K562 (cell line): ENCODE measurements at regions not wholly inside any gene's neighbourhood (a gene's known extent, or its start where the extent isn't known, plus 50 kb on each side); places are given as distances from the start of the nearest gene placed in this dataset.

Source experiments
- ATAC-seq: fragments of 200-7000 bp; cut with Tn5 transposase; 3 replicates; pipeline ENCODE4 v1.9.1; 2020; ENCODE audit warnings: moderate library complexity
- BruUV-seq: library from RNA; stranded (reverse); fragments of 400-500 nt; replicated peaks from 2 replicates; lab custom pipeline; 2021; lab: Mats Ljungman, UMichigan
- CTCF ChIA-PET: fragments of 300-600 bp; formaldehyde crosslinking; extraction: SDS; loops from one replicate; lab custom pipeline; 2021; ENCODE audit warnings: low intra/inter-chr PET ratio; lab: Yijun Ruan, JAX
- POLR2A ChIA-PET: fragments of 300-600, 350-650 bp; sonication (Branson Sonifier 250); formaldehyde crosslinking; extraction: SDS; loops from one replicate; lab custom pipeline; 2021; ENCODE audit warnings: antibody characterized with exemption, inconsistent platforms; lab: Yijun Ruan, JAX
- DNase-seq, 4 experiments: peaks; one replicate each; pipeline versions ENCODE4 v3.0.0 to v3.0.0-alpha.2; 2011 to 2018; ENCODE audit warnings: low spot score in 3 of 4, mixed read lengths in 3 of 4; ENCODE audit errors: extremely low read depth in 1 of 4
- FAIRE-seq: peaks from 2 replicates; lab custom pipeline; 2011; peaks lifted over from hg19 to GRCh38; lab: Jason Lieb, UNC
- H2AFZ ChIP-seq: 2 replicates; pipeline ENCODE4 v1.6.0; 2011; ENCODE audit warnings: low read depth, low read length, control low read depth, inconsistent platforms
- H3K27ac ChIP-seq: fragments of 200-600 bp; 3 replicates; pipeline ENCODE4 v1.8.0; 2011; ENCODE audit warnings: low read depth, mild to moderate bottlenecking, control low read depth, inconsistent platforms, low read length, moderate library complexity, mixed read lengths; ENCODE audit errors: extremely low read depth
- H3K27me3 ChIP-seq, 2 experiments: fragments of 300-600 bp in 1 of 2; 2 replicates in 1 of 2; 3 replicates in 1 of 2; pipeline versions ENCODE4 v1.6.0 to v1.8.0; 2011; ENCODE audit warnings: inconsistent platforms in 2 of 2, low read length in 2 of 2, mild to moderate bottlenecking in 1 of 2, mixed read lengths in 1 of 2, moderate library complexity in 1 of 2; ENCODE audit not compliant: control insufficient read depth in 2 of 2, insufficient read depth in 2 of 2
- H3K36me3 ChIP-seq: fragments of 300-600 bp; 3 replicates; pipeline ENCODE4 v1.8.0; 2011; ENCODE audit warnings: mild to moderate bottlenecking, low read length, inconsistent platforms; ENCODE audit not compliant: control insufficient read depth, insufficient read depth
- H3K4me1 ChIP-seq, 2 experiments: fragments of 200-600 bp in 1 of 2; replicated peaks in 1 of 2; 2 replicates in 1 of 2; 3 replicates in 1 of 2; pipeline versions ENCODE4 v1.5.1 to v1.8.0; 2011; ENCODE audit warnings: inconsistent platforms in 2 of 2, low read length in 2 of 2, mild to moderate bottlenecking in 1 of 2, mixed read lengths in 1 of 2, moderate library complexity in 1 of 2; ENCODE audit not compliant: control insufficient read depth in 2 of 2, insufficient read depth in 2 of 2
- H3K4me2 ChIP-seq: 2 replicates; pipeline ENCODE4 v1.6.1; 2011; ENCODE audit warnings: low read length, control low read depth, inconsistent platforms, mixed read lengths; ENCODE audit not compliant: insufficient read depth
- H3K4me3 ChIP-seq: fragments of 200-600 bp; sonication (generic), shearing (Covaris generic); 2 replicates; pipeline ENCODE4 v1.5.1; 2016; ENCODE audit warnings: control low read depth, inconsistent platforms
- H3K79me2 ChIP-seq: fragments of 200-600 bp; 3 replicates; pipeline ENCODE4 v1.8.0; 2011; ENCODE audit warnings: low read length, inconsistent platforms; ENCODE audit not compliant: control insufficient read depth, insufficient read depth
- H3K9ac ChIP-seq, 2 experiments: 2 replicates each; pipeline versions ENCODE4 v1.6.0 to v1.6.1; 2011; ENCODE audit warnings: low read depth in 2 of 2, low read length in 2 of 2, control low read depth in 1 of 2, inconsistent platforms in 1 of 2, mild to moderate bottlenecking in 1 of 2, mixed read lengths in 1 of 2; ENCODE audit not compliant: insufficient read depth in 1 of 2
- H3K9me1 ChIP-seq: one replicate; pipeline ENCODE4 v1.6.0; 2011; ENCODE audit warnings: inconsistent platforms, mild to moderate bottlenecking, low read length, moderate library complexity; ENCODE audit not compliant: control insufficient read depth, insufficient read depth
- H3K9me3 ChIP-seq: replicated peaks from 2 replicates; pipeline ENCODE4 v1.5.1; 2011; ENCODE audit warnings: low read depth, low read length, inconsistent platforms; ENCODE audit not compliant: control insufficient read depth, insufficient read depth
- H4K20me1 ChIP-seq: replicated peaks from 2 replicates; pipeline ENCODE4 v1.6.1; 2011; ENCODE audit warnings: low read length, inconsistent platforms, mixed read lengths; ENCODE audit not compliant: control insufficient read depth, insufficient read depth
- CHCHD3 ChIP-seq: fragments of 250-450 bp; sonication (Bioruptor Pico); IDR thresholded peaks from 2 replicates; pipeline ENCODE4 v2.1.2; 2022; ENCODE audit warnings: mild to moderate bottlenecking
- ELF1 ChIP-seq: fragments of 200-800 bp; sonication (Bioruptor generic); IDR thresholded peaks from 2 replicates; pipeline ENCODE4 v1.6.1; 2016; ENCODE audit warnings: missing genetic modification characterization, missing compliant biosample characterization
- HIVEP1 ChIP-seq: fragments of 250-450 bp; sonication (Bioruptor Pico); IDR thresholded peaks from 2 replicates; pipeline ENCODE4 v1.4.0; 2020; ENCODE audit warnings: mild to moderate bottlenecking
- KLF16 ChIP-seq: IDR thresholded peaks from 2 replicates; pipeline ENCODE4 v1.6.1; 2016; ENCODE audit warnings: antibody characterized with exemption
- MIER1 ChIP-seq: fragments of 450-650 bp; IDR thresholded peaks from 2 replicates; pipeline ENCODE4 v1.6.1; 2016; ENCODE audit warnings: antibody characterized with exemption, mild to moderate bottlenecking, low read depth
- NCOA6 ChIP-seq: fragments of 450-650 bp; IDR thresholded peaks from 2 replicates; pipeline ENCODE4 v1.6.1; 2017; ENCODE audit warnings: mild to moderate bottlenecking
- PRPF4 ChIP-seq: fragments of 200-400 bp; formaldehyde crosslinking; IDR thresholded peaks from one replicate; pipeline ENCODE4 v1.6.1; 2017; ENCODE audit warnings: low read length, low read depth, mild to moderate bottlenecking; ENCODE audit not compliant: insufficient read depth, poor library complexity, severe bottlenecking
- SREBF2 ChIP-seq: sonication (generic); formaldehyde crosslinking; IDR thresholded peaks from 2 replicates; pipeline ENCODE4 v1.4.0; 2020; ENCODE audit warnings: mild to moderate bottlenecking, missing genetic modification reagents
- TAF7 ChIP-seq: fragments of 450-650 bp; IDR thresholded peaks from 2 replicates; pipeline ENCODE4 v1.6.1; 2016; ENCODE audit warnings: missing genetic modification characterization, missing compliant biosample characterization
- TEAD4 ChIP-seq, 2 experiments: sonication (generic) in 1 of 2; formaldehyde crosslinking in 1 of 2; IDR thresholded peaks; 2 replicates each; pipeline versions ENCODE4 v1.6.1 to v1.8.0; 2012 to 2022; ENCODE audit warnings: borderline replicate concordance in 1 of 2, inconsistent platforms in 1 of 2, low read length in 1 of 2, mild to moderate bottlenecking in 1 of 2, missing genetic modification reagents in 1 of 2
- XRCC5 ChIP-seq: fragments of 200-400 bp; formaldehyde crosslinking; IDR thresholded peaks from 2 replicates; pipeline ENCODE4 v1.6.1; 2017; ENCODE audit warnings: low read depth, mild to moderate bottlenecking, low read length
- ZNF146 ChIP-seq: IDR thresholded peaks from one replicate; pipeline ENCODE4 v1.6.1; 2018; ENCODE audit warnings: missing compliant biosample characterization; ENCODE audit not compliant: unreplicated experiment
- ZNF347 ChIP-seq: fragments of 450-650 bp; formaldehyde crosslinking; IDR thresholded peaks from 2 replicates; pipeline ENCODE4 v1.4.0; 2020; ENCODE audit warnings: low read depth, mild to moderate bottlenecking, moderate library complexity
- WGBS: fragments of 100-300 bp; shearing (Covaris generic); methylation state at CpG from one replicate; pipeline ENCODE4 v1.1.6; 2016; ENCODE audit warnings: low coverage, mixed read lengths; ENCODE audit not compliant: insufficient coverage; ENCODE audit errors: missing lambda C conversion rate; 5-methylcytosine and 5-hydroxymethylcytosine counted together
- in situ Hi-C: fragments of 300-500 bp; cut with MboI; formaldehyde crosslinking; loops from 4 replicates; pipeline ENCODE4 v1.15.0; 2018; ENCODE audit warnings: inconsistent platforms, mixed read lengths
- intact Hi-C: fragments of 100-400 bp; cut with micrococcal nuclease; formaldehyde crosslinking; loops from 2 replicates; pipeline ENCODE4 v1.14.2; 2022
- TF ChIP-seq, protein P1 (sequence below): fragments of 250-450 bp; sonication (Bioruptor Pico); IDR thresholded peaks from 2 replicates; pipeline ENCODE4 v1.5.0; 2021; ENCODE audit warnings: mild to moderate bottlenecking, moderate library complexity

DNA sequence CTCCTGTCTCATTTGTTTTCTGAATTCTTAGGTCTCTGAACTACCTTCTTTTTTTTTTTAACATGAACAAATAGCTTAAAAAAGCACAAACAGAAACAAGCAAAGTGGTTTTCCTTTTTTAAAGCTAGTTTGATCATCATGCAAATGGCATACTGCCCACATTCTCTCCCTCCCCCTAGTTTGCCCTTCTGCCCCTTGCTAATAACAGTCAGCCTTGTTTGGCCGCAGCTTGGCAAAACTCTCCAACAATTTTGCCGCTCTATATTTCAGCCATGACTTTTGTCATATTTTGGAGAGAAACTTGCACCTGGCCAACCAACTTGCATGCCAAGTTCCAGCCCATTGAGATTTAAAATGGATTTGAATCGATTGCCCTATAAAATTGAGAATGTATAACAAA, 666.0 kb upstream of the NR2F2 start (continued):
- TF ChIP-seq MIER1: no peak

DNA sequence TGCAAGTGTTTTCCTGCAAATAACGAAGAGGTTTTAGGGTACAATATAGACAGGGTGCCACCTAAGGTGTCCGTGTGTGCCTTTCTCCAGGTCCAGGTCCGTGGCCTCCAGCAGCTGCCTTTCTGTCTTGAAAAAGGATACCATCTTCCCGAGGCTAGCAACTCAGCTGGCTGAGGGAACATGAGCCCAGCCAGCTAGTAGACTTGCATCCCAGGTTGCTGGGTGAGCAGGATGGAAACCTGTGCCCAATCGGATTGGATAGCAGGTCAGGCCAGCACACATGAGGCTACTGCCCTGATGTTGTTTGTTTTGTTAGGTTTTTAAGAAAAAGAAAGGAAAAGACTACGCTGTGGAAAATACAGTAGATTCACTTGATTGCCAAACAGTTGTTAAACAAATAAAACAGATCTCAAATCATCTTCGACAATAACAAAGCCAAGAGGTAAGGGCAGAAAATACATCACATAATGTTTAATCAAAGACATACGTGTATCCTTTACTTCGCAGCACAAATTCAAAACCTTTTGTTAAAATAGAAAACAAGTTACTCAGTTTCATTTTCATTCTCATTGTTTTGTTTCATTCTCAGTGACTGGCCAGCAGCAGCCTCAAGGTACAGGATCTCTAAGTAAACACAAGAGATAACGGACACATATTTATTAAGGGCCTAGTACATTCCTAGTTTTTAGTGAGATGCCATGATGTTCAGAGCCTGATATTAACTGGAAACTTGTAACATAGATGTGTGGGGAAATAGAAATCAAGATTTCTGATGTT, 661.2 kb upstream of the NR2F2 start:
- H3K27ac ChIP-seq: no peak overlapping the region
- WGBS: 87% methylated on average over 10 of the region's 10 CpGs
- no peak overlapping the region for H2AFZ ChIP-seq
- H4K20me1 ChIP-seq: peaks cover 9% of the 10 kb centered on the region
- H3K9me1 ChIP-seq: peaks cover 5% of the 10 kb centered on the region
- H3K4me2 ChIP-seq: no peak overlapping the region
- no TSS peak for BruUV-seq
- no peak overlapping the region for H3K4me3 ChIP-seq
- ChIA-PET CTCF (no interaction called here), POLR2A (interaction anchor here (0.9 kb wide), 1 partner anchor 17 kb away, joined by 4 read pairs; no protein-coding TSS in a partner anchor)
- peaks cover 27% of the 10 kb centered on the region; the same call in 2 of the 3 replicates for H3K36me3 ChIP-seq
- peaks cover 88% of the 10 kb centered on the region for H3K79me2 ChIP-seq
- DNase-seq: no peak
- FAIRE-seq: no peak
- no peak for ATAC-seq
- H3K9ac ChIP-seq: peak overlapping the region in 1 of 2 experiments; percentile 21; a peak in 1 of 4 replicates
- no peaks in the 10 kb centered on the region for H3K27me3 ChIP-seq
- H3K9me3 ChIP-seq: no peaks in the 10 kb centered on the region
- H3K4me1 ChIP-seq: no peaks in the 10 kb centered on the region; a peak in 1 of 5 replicates
- intact Hi-C loops: no loop called here
- in situ Hi-C loops: no loop called here
- TF ChIP-seq ELF1 (tag) (no peak), ZNF146 (no peak), HIVEP1 (CRISPR knock-in tag) (no peak), KLF16 (no peak), TEAD4 (IDR thresholded peaks at IDR 0.05; ENCODE audit: low read length) (no peak), TEAD4 (CRISPR knock-in tag; IDR thresholded peaks at IDR 0.05; ENCODE audit: borderline replicate concordance) (no peak), PRPF4 (no peak), ZNF347 (CRISPR knock-in tag) (no peak), TAF7 (tag) (no peak), SREBF2 (CRISPR knock-in tag) (no peak), NCOA6 (no peak), CHCHD3 (CRISPR knock-in tag) (no peak), XRCC5 (no peak)
- TF ChIP-seq, protein P1, sequence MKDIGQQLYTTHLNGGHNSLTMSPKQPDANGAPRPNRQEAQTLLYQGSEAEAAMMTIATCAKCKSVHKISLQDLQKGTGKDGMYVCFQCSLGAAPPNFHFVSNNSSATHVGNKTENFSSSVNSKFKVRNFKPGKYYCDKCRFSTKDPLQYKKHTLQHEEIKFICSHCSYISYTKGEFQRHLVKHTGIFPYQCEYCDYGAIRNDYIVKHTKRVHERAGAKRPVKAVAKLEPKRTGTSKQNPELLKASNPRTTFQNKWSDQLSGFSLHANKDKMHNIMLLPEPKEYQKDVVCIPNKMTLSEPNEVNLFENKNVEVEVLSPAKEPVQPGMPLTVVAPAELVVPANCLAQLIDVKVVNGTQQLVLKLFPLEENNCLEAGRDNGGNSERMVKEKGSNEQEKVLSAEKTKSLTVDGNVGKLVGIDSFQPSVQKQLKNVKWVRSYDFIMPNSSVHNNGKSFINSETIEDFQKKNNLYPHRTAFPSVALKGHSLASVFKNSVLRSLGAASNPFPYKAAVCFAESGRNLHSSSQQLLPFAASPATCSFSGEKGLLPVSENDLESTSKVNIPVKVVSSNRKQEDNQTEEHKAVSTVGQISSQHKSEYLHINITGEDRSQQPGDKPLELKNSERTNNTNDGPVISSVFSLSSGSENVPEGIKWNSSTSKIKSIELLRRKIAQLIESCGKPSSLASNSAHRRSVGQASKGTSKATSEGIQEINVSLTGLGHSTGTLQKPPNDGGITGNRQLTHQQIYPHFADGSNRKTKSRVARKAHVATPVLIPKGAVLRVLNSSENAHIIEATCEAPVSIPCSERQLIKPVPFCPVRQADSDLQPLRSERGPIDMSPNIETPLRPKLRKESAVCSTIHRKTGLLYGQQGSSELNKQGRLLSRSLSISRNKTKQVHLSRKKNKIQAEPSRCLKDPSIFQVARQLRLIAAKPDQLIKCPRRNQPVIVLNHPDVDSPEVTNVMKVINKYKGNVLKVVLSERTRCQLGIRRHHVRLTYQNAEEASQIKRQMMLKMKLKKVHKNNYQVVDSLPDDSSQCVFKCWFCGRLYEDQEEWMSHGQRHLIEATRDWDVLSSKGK (CRISPR knock-in tag): no peak
